ENCODE measurements at regions not wholly inside any gene's neighbourhood (a gene's known extent, or its start where the extent isn't known, plus 50 kb on each side); places are given as distances from the start of the nearest gene placed in this dataset.

DNA sequence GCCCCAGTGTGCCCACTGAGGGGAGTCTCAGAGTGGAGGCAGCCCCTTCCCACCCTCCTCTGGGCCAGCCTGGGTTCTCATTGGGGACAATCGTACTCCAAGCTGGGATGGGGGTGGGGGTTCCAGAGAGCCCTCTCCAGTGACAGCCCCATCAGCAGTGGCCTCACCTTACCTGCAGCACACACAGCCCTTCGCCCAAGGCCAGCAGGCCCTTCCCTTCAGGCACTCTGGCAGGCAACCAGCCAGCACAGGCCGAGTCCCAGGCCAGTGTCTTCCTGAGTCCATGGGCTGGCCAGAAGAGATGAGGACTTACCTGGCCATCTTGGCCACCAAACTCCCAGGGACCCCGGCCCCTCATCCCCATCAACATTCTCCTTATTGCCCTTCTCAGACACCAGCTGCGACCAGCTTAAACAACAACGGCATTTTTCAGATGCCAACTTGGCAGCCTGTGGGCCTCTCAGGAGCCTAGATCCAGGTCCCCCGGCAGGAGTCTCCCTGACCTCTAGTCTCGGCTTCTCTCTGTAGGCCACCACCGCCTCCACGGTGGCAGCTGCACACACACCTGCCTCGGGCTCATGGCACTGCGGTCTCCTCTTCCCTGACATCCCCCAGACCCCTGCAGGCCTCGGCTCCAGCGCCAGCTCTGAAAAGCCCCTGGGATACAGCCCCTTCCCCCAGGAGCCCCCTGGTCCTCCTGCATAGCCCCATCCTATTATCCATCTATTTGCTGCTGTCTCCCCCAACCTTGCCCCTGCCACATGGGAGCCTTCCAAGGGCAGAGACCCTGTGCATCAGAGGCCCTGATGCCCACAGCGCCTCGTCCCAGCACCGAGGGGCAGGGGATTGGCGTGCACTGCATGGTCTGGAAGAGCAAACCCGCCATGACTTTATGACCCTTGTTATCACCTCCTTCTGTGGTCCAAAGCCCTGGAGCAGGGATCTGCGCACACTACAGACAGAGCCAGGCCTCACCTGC lies 111.2 kb upstream of the FGF3 start:
- no peaks in the 10 kb centered on the region for H3K36me3 Mint-ChIP-seq (ENCODE audit: low read depth)
- no peak overlapping the region for H3K4me3 Mint-ChIP-seq
- DNase-seq = no peak
- ChIA-PET CTCF (no interaction called here), POLR2A (no interaction called here)
- peaks cover 24% of the 10 kb centered on the region for H3K27me3 Mint-ChIP-seq
- H3K4me1 Mint-ChIP-seq = peaks cover 2% of the 10 kb centered on the region
- no peak overlapping the region for H3K27ac Mint-ChIP-seq
- no peaks in the 10 kb centered on the region for H3K9me3 Mint-ChIP-seq

GRCh38 chr11:69931060-69931910 lies 112.1 kb upstream of the FGF3 start:
- H3K27ac Mint-ChIP-seq = no peak overlapping the region
- ChIA-PET CTCF (no interaction called here), POLR2A (no interaction called here)
- H3K36me3 Mint-ChIP-seq (ENCODE audit: low read depth) = no peaks in the 10 kb centered on the region
- no peaks in the 10 kb centered on the region for H3K9me3 Mint-ChIP-seq
- H3K27me3 Mint-ChIP-seq = peaks cover 17% of the 10 kb centered on the region
- H3K4me1 Mint-ChIP-seq = no peaks in the 10 kb centered on the region
- H3K4me3 Mint-ChIP-seq = no peak overlapping the region
- DNase-seq = no peak

DNA sequence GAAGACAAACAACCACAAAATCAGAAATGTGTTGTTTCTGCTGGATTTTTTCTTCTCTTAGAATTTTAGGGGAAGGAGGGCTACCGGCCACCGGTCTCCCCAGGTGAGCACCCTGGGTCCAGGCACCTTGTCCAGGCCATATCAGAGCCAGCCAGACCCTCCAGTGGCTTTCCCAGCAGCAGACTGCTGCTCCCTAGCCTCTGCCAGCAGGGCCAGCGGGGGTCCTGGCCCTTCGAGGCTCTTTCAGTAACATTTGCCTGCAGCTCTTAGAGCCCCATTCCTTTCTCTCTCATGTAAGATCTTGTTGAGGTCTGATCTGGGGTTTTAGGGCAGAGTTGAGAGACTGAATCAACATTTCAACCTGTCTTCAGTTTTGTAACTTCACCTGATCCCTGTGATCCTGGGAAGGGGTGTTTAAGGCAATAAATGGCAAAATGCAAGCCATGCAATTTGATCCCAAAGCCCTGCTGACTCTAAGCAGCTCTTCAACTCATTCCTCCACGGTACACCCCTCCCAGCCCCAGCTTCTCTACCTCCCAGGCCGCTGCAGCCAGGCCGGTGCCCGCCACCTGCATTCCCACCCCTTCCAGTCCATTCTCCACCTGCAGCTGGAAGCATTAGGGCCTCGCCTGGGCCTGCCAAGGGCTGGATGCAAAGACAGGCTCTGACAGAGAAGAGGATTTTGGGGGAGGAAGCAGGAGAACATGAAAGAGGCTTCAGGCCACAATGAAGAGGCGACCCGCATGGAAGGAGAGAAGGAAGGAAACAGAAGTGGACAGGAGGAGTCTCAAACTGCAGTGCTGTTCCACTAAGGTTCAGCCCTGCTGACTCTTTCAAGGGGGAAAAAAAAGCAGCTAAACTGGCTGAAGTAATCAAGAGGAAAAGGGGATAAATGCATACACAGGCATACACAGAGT lies 113.0 kb upstream of the FGF3 start:
- CTCF ChIA-PET = no interaction called here
- H3K4me3 Mint-ChIP-seq = no peak overlapping the region

DNA sequence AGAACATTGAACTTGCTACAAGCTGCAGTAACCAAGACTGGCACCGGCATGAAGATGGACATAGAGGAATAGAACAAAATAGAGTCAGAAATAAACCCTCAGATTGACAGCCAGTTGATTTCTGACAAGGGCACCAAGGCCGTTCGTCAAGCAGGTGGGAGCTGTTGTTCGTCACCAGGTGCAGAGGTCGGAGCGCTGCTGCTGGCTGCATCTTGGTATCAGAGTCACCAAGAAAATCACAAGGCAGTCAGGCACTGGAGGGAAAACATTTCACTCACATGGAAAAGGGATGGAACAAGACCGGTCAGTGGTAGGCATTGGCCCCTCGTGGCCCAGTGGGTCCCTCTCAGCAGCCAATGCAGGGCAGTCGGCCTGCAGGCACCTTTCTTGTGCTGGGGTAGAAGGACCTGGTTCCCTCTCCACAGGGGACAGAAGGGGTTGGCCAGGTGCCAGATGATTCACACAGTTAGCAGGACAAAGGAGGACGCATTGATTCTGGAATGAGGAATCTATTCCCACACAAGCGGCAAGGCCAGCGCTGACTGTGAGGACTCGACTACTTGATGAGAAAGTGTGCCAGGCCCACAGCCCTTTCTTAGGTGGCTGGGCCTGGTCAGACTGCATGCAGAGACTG lies 115.8 kb upstream of the FGF3 start:
- CTCF ChIA-PET = no interaction called here
- POLR2A ChIA-PET = no interaction called here

More for the DNA sequence above, 113.0 kb upstream of the FGF3 start:
- H3K9me3 Mint-ChIP-seq = no peaks in the 10 kb centered on the region
- H3K27ac Mint-ChIP-seq = no peak overlapping the region
- H3K27me3 Mint-ChIP-seq = peaks cover 15% of the 10 kb centered on the region
- POLR2A ChIA-PET = no interaction called here
- no peaks in the 10 kb centered on the region for H3K4me1 Mint-ChIP-seq
- H3K36me3 Mint-ChIP-seq (ENCODE audit: low read depth) = no peaks in the 10 kb centered on the region
- no peak for DNase-seq

GRCh38 chr11:69935941-69936505 lies 116.8 kb upstream of the FGF3 start:
- Mint-ChIP-seq H3K27me3 (peaks cover 12% of the 10 kb centered on the region), H3K27ac (no peak overlapping the region), H3K36me3 (ENCODE audit: low read depth) (no peaks in the 10 kb centered on the region), H3K9me3 (no peaks in the 10 kb centered on the region), H3K4me1 (no peaks in the 10 kb centered on the region), H3K4me3 (no peak overlapping the region)
- no peak for DNase-seq
- ChIA-PET POLR2A (no interaction called here), CTCF (no interaction called here)

More for the DNA sequence above, 115.8 kb upstream of the FGF3 start:
- Mint-ChIP-seq H3K27me3 (peaks cover 12% of the 10 kb centered on the region), H3K27ac (no peak overlapping the region), H3K9me3 (no peaks in the 10 kb centered on the region), H3K4me1 (no peaks in the 10 kb centered on the region), H3K36me3 (ENCODE audit: low read depth) (no peaks in the 10 kb centered on the region), H3K4me3 (no peak overlapping the region)
- no peak for DNase-seq

DNA sequence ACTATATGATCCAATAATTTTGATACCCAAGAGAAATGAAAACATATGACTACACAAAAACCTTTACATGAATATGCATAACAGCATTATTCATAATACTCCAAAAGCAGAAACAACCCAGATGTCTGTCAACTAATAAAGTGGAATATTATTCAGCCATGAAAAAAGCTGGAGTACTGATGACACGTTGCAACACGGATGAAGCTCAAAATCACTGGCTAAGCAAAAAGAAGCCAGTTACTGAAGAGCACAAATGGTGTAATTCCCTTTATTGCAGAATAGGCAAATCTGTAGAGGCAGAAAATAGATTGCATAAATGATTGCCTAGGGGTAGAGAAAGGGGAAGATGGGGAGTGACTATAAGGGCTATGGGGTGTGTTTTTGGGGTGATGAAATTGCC lies 117.6 kb upstream of the FGF3 start:
- DNase-seq = no peak
- ChIA-PET POLR2A (no interaction called here), CTCF (no interaction called here)
- Mint-ChIP-seq H3K36me3 (ENCODE audit: low read depth) (no peaks in the 10 kb centered on the region), H3K9me3 (no peaks in the 10 kb centered on the region), H3K27me3 (peaks cover 12% of the 10 kb centered on the region), H3K4me1 (no peaks in the 10 kb centered on the region), H3K4me3 (no peak overlapping the region), H3K27ac (no peak overlapping the region)

GRCh38 chr11:69938206-69938605 lies 119.0 kb upstream of the FGF3 start:
- Mint-ChIP-seq H3K27me3 (peaks cover 8% of the 10 kb centered on the region), H3K27ac (no peak overlapping the region), H3K9me3 (no peaks in the 10 kb centered on the region), H3K4me3 (no peak overlapping the region), H3K4me1 (no peaks in the 10 kb centered on the region), H3K36me3 (ENCODE audit: low read depth) (no peaks in the 10 kb centered on the region)
- no peak for DNase-seq
- POLR2A ChIA-PET = no interaction called here
- CTCF ChIA-PET = no interaction called here

DNA sequence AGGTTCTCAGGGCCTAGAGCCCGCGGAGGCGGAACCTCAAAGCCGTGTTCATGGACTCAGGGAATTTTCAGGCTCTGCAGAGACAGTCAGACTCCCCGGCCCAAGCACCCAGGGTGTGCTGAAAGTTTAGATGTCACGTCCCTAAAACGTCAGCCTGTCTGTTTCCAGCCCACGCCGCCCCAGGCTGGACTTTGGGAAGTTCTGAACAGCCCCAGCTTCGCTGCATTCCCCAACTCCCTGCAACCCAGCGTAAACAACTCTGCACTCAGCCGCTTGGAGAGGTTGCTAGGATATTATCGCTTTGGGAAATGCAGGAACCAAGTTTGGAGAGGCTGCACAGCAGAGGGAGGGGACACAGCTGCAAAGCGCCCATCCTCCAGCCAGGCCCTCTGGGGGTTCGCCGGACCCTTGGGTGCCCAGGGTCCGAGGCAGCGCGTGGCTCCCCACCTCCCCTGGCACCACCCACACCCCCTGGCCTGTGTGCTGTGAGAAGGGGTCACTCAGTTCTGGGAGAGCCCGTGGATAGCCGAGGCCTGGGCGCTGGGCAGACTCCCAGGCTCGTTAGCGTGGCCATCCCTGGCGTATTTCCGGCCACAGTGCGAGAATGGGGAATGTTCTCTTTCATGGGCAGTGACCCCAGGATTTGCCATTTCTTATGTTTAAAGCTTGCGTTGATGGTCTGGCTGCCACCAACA lies 120.5 kb upstream of the FGF3 start:
- no peak overlapping the region for H3K27ac Mint-ChIP-seq
- no peaks in the 10 kb centered on the region for H3K36me3 Mint-ChIP-seq (ENCODE audit: low read depth)
- no peak overlapping the region for H3K4me3 Mint-ChIP-seq
- ChIA-PET CTCF (no interaction called here), POLR2A (no interaction called here)
- H3K4me1 Mint-ChIP-seq = no peaks in the 10 kb centered on the region
- H3K9me3 Mint-ChIP-seq = no peaks in the 10 kb centered on the region
- DNase-seq = no peak
- peaks cover 3% of the 10 kb centered on the region for H3K27me3 Mint-ChIP-seq

DNA sequence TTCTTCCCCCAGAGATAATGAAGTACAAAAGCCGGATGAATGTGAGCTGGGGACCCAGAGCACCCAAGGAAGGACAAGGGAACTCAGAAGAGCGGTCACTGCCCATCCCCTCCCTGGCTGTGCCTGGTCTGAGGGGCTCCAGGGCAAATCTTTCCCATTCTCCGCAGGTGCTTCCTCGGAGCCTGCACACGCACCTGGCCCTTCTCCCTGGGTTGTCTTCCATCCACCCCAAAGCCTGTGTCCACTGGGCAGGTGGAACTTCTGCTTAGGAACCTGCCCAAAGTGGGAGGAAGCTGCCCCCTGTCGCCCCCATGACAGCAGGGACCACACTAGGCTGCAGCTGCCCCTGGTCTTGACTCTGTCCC lies 121.0 kb upstream of the FGF3 start:
- CTCF ChIA-PET = no interaction called here
- Mint-ChIP-seq H3K9me3 (no peaks in the 10 kb centered on the region), H3K27ac (no peak overlapping the region), H3K4me1 (no peaks in the 10 kb centered on the region), H3K27me3 (peaks cover 3% of the 10 kb centered on the region), H3K36me3 (ENCODE audit: low read depth) (no peaks in the 10 kb centered on the region), H3K4me3 (no peak overlapping the region)
- POLR2A ChIA-PET = no interaction called here
- DNase-seq = no peak

DNA sequence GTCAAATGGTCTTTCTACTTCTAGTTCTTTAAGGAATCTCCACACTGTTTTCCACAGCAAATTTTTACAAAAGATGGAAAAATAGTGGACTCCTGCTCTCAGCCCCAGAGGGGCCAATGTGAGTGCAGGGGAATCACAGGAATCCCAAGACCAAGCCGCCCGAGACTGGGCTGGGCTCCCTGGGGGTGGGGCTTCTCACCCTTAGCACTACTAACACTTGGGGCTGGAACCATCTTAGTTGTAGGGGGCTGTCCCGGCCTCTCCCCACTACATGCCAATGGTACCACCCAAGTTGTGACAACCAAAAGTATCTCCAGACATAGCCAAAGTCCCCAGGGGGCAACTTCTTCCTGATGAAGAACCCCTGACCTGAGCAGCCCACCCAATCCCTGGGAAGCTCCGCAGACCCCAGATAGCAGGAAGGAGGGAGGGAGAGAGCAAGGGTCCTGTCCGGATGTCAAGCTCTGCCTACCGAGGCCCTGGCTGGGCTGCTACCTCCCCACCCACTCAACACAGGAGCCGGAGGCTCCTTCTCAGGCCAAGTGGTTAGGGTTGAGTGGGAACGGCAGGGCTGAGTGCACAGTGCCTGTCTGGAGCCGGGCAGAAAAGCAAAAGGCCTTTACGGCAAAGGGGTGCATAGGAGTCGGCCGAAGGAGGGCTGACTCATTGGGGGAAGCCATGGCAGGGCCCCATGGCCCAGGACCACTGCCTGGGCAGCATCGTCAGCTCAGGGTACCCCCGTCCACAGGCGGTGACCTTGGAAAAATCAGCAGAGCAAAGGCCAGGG lies 122.5 kb upstream of the FGF3 start:
- no peak for DNase-seq
- Mint-ChIP-seq H3K27me3 (no peaks in the 10 kb centered on the region), H3K36me3 (ENCODE audit: low read depth) (no peaks in the 10 kb centered on the region), H3K9me3 (no peaks in the 10 kb centered on the region), H3K4me3 (no peak overlapping the region), H3K27ac (no peak overlapping the region), H3K4me1 (no peaks in the 10 kb centered on the region)
- ChIA-PET CTCF (no interaction called here), POLR2A (no interaction called here)

DNA sequence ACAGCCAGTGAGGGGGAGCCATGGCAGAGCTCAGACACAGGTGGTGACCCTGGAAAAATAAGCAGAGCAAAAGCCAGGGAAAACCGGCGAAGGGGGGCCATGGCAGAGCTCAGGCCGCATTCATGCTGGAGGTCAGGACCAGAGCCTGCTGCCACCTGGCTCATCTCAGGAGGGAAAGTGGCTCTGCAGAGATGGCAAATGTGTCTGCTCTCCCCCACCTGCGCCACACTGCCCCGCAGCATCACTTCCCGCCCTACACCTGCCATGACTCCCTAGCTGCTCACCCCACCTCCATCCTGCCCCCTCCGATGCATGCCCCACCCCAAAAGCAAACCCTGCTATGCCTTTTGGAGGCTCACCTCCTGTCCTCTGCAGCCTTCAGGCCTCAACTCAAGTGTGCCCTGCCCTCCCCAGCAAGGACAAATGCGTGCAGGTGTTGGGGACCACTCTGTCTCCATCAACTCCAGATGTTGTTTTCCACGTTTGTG lies 123.2 kb upstream of the FGF3 start:
- Mint-ChIP-seq H3K9me3 (no peaks in the 10 kb centered on the region), H3K4me1 (no peaks in the 10 kb centered on the region), H3K27ac (no peak overlapping the region), H3K27me3 (no peaks in the 10 kb centered on the region), H3K4me3 (no peak overlapping the region), H3K36me3 (ENCODE audit: low read depth) (no peaks in the 10 kb centered on the region)
- POLR2A ChIA-PET = no interaction called here
- DNase-seq = no peak
- CTCF ChIA-PET = no interaction called here
